ENCODE measurements at regions not wholly inside any gene's neighbourhood (a gene's known extent, or its start where the extent isn't known, plus 50 kb on each side); places are given as distances from the start of the nearest gene placed in this dataset.

GRCh38 chr7:118793582-118793981 lies 569.1 kb downstream of the ANKRD7 start:
- in situ Hi-C loops (cut with MboI; ENCODE audit: low sequenced_read_pairs) (no loop called here), dilution Hi-C loops (cut with HindIII; ENCODE audit: low sequenced_read_pairs, unreplicated experiment) (no loop called here), intact Hi-C loops (cut with micrococcal nuclease) (no loop called here)
- Histone ChIP-seq H3K27ac (ENCODE audit: insufficient read depth, low read length) (no peak overlapping the region), H2BK20ac (ENCODE audit: low read depth, low read length) (no peak overlapping the region), H3K4me1 (ENCODE audit: control insufficient read depth, insufficient read depth, low read length) (no peaks in the 10 kb centered on the region), H3K9ac (ENCODE audit: low read depth, low read length) (no peak overlapping the region), H3K14ac (replicated peaks; ENCODE audit: low read depth, low read length) (no peak overlapping the region), H2BK15ac (ENCODE audit: low read depth, low read length) (no peak overlapping the region), H3K27me3 (ENCODE audit: control insufficient read depth, insufficient read depth, low read length) (no peaks in the 10 kb centered on the region), H3K4me3 (ENCODE audit: insufficient read depth, low read depth, low read length) (no peak overlapping the region), H3K4me2 (ENCODE audit: low read depth, low read length) (no peak overlapping the region), H4K20me1 (ENCODE audit: insufficient read depth, low read length) (no peaks in the 10 kb centered on the region), H2BK5ac (ENCODE audit: low read depth, low read length, poor library complexity, severe bottlenecking) (no peak overlapping the region), H2AFZ (replicated peaks; ENCODE audit: low read length, poor library complexity) (no peak overlapping the region), H4K8ac (ENCODE audit: low read depth in 2 of 2, low read length in 2 of 2) (no peak overlapping the region), H3K79me1 (ENCODE audit: low read depth in 1 of 2, low read length in 2 of 2) (no peaks in the 10 kb centered on the region), H3K56ac (ENCODE audit: extremely low read depth, insufficient read depth, low read length) (no peak overlapping the region), H4K5ac (ENCODE audit: low read depth, low read length) (no peak overlapping the region), H2AK9ac (replicated peaks; ENCODE audit: low read depth, low read length, poor library complexity) (no peak overlapping the region), H3K23ac (ENCODE audit: low read depth, low read length) (no peak overlapping the region), H3K4ac (ENCODE audit: low read depth, low read length) (no peak overlapping the region), H3K9me1 (ENCODE audit: insufficient read depth, low read length) (no peaks in the 10 kb centered on the region), H2AK5ac (ENCODE audit: low read depth, low read length) (no peak overlapping the region), H3K36me3 (ENCODE audit: control insufficient read depth, insufficient read depth, low read length) (no peaks in the 10 kb centered on the region), H2BK120ac (ENCODE audit: low read depth, low read length) (no peak overlapping the region), H4K91ac (ENCODE audit: insufficient read depth, low read depth, low read length) (no peak overlapping the region), H3K9me3 (ENCODE audit: control insufficient read depth, insufficient read depth, low read length) (peaks cover 2% of the 10 kb centered on the region; the same call in 1 of the 2 replicates), H3K18ac (ENCODE audit: low read depth, low read length) (no peak overlapping the region)
- TF ChIP-seq MXI1 (IDR thresholded peaks at IDR 0.05; ENCODE audit: borderline replicate concordance, low read depth, low read length), result no peak
- TF ChIP-seq ELK1 (IDR thresholded peaks at IDR 0.05; ENCODE audit: borderline replicate concordance, low read depth, low read length), result no peak
- TF ChIP-seq CHD1 (IDR thresholded peaks at IDR 0.05; ENCODE audit: low read depth, low read length), result no peak
- no peak for TF ChIP-seq NFE2L2 (IDR thresholded peaks at IDR 0.05; ENCODE audit: low read depth, low read length)
- TF ChIP-seq MAZ (IDR thresholded peaks at IDR 0.05; ENCODE audit: borderline replicate concordance, low read depth, low read length), result no peak
- TF ChIP-seq CEBPB (IDR thresholded peaks at IDR 0.05; ENCODE audit: low read depth, low read length), result no peak
- no peak for TF ChIP-seq RAD21 (IDR thresholded peaks at IDR 0.05; ENCODE audit: low read length)
- no peak for TF ChIP-seq BHLHE40 (IDR thresholded peaks at IDR 0.05; ENCODE audit: low read depth, low read length)
- no peak for TF ChIP-seq CTCF (conservative IDR thresholded peaks at IDR 0.05; ENCODE audit: low read depth, low read length)
- no peak for TF ChIP-seq POLR2A (IDR thresholded peaks at IDR 0.05; ENCODE audit: low read depth, low read length)
- no peak for TF ChIP-seq MAFK (IDR thresholded peaks at IDR 0.05; ENCODE audit: low read depth, low read length)
- no peak for TF ChIP-seq USF2 (IDR thresholded peaks at IDR 0.05; ENCODE audit: low read depth, low read length)
- TF ChIP-seq RFX5 (IDR thresholded peaks at IDR 0.05; ENCODE audit: low read depth, low read length), result no peak
- TF ChIP-seq SMC3 (IDR thresholded peaks at IDR 0.05; ENCODE audit: low read depth, low read length), result no peak
- TF ChIP-seq RCOR1 (IDR thresholded peaks at IDR 0.05; ENCODE audit: insufficient replicate concordance, low read length), result no peak
- TF ChIP-seq FOS (IDR thresholded peaks at IDR 0.05; ENCODE audit: low read depth, low read length), result no peak
- CTCF ChIA-PET, result no interaction called here
- BruUV-seq (replicated peaks), result no TSS peak
- DNase-seq (no peak), ATAC-seq (ENCODE audit: low read depth) (no peak)
- POLR2A ChIA-PET (ENCODE audit: unreplicated experiment), result no interaction called here
- no CpG with 5 or more reads among the region's 1 CpG for WGBS, 2 experiments (ENCODE audit: extremely low coverage in 2 of 2, insufficient read length in 1 of 2)

All from IMR-90 (cell line).